GM18907 (cell line): ENCODE measurements at regions not wholly inside any gene's neighbourhood (a gene's known extent, or its start where the extent isn't known, plus 50 kb on each side); places are given as distances from the start of the nearest gene placed in this dataset.

ENCODE experiments used
- ATAC-seq: cut with Tn5 transposase; IDR thresholded peaks from one replicate; pipeline ENCODE4 v1.9.1; 2021; ENCODE audit warnings: mild to moderate bottlenecking, moderate library complexity; ENCODE audit not compliant: unreplicated experiment

GRCh38 chr3:44013967-44014366 lies 227.7 kb upstream of the TOPAZ1 start:
- ATAC-seq: no peak

DNA sequence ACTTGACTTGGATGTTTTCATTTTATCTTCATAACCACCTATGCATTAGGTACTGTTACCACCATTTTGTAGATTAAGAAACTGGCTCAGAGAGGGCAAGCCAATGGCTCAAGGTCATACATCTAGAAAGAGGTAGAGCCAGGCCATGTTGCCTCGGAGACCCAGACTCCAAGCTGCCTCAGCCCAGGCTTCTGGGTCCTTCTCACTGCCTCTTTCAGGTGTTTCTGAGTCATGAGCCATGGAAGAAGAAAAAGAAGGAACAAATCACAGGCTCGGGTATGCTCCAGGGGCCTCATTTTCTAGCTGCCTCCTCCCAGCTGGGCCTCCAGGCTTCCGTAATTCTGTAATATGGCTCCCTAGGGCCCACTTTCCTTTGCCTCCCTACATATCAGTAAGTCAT lies 226.5 kb upstream of the TOPAZ1 start:
- ATAC-seq: no peak

DNA sequence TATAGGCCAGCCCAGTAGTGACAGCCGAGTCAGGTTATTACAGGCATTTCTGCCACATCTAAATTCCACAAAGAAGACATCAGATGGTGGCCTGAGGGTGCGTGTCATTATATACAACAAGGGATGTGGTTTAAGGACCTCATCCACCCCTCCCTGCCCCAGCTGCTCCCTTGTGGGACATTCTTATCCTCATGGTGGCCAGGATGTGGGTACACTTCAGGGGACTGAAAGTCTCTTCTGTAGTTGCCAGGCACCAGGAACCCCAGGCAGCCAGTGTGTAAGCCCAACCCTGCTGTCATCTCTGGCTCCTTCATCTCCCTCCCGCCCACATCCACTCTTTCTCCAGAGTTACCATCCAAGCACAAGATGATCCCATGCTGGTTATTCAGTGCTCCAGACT lies 224.9 kb upstream of the TOPAZ1 start:
- ATAC-seq: no peak

- ATAC-seq: no peak
Observed at GRCh38 chr3:44018926-44019325, 222.8 kb upstream of the TOPAZ1 start.

DNA sequence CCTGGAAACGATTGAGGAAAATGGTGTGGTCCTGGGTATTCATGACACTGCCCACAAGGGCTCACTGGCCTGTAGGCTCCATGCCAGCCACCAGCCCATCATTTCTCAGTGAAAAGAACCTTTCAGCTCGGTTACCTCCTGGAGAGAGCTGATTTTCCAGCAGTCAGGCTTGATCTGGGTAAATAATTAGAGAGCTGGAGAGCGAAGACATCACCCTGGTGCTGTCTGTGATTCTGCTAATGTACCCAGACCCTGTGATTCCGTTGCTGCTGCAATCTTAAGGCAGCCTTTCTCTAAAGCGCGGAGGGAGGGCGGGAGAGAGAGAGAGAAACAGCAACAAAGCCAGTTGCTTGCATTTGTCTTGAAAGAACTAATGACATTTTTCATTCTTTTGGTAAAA lies 221.9 kb upstream of the TOPAZ1 start:
- ATAC-seq: no peak

- ATAC-seq: no peak
Observed at GRCh38 chr3:44020143-44020542, 221.5 kb upstream of the TOPAZ1 start.

DNA sequence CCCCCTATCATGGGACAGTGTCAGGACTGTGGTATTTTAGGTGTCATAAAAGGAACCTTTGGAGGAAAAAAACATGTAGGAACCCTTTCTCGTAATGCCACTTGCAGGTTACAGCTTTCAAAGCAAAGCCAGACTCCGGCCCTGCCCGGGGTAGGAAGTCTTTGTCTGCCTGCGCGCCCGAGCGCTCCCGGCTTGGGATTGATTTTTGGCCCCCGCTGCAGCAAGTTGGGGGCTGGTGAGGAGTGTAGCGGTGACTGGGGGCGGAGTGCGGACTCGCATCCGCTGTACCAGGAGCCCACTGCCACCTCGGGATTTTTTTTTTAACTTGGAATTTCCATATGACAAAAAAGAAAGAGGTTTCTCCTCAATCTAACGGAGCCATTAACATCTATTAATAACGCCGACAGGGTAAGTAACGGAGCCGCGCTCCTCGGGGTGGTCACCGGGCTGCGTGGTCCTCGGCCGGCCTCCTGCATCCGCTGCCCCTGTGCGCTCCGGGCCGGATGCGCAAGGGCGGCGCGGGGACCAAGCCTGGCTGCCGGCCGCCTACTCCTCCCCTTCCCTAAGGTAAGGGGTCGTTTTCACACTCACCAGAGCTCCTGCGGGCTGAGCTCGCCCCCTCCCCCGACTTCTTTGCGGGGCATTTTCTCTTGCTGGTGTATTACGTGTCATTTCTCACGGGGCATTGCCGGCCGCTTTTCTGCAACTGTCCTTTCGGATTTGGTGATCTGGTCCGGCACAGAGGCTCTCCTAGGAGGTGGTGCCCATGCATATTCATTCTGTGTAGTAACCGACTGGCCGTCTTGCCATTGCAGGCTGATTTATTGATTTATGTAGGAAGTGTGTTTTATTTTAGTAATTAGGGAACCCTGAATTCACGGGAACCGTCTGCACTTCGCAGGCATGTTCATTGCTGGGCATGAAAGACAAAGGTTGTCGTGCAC lies 219.8 kb upstream of the TOPAZ1 start:
- no peak for ATAC-seq

DNA sequence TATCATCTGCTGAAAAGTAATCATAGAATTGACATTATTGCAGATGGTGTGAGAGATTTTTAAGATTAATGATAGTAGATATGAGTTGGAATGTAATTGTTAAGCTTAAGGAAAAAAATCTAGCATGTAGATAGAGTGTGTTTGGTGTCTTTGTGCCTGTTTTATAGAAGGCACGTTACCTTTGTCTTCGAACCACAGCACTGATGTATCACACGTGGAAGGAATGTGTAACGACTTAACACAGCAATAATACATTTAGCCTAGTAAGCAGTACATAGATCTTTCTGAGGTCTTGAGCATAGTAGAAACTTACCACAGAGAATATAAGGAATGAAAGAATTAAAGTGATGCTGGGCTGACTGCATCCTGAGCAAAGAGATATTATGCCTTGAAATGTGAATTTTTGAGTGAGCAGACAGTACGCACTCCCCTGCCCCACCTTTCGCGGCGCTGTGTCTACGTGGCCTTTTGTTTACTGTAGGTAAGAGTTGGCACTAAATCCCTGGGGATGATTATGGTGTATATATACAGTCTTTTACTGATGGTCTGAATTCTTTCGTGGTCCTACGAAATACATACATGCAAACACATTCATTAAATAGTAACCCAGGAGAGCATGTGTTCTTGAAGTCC lies 217.6 kb upstream of the TOPAZ1 start:
- no peak for ATAC-seq

GRCh38 chr3:44026220-44026865 lies 215.3 kb upstream of the TOPAZ1 start:
- ATAC-seq: no peak

- no peak for ATAC-seq
Observed at GRCh38 chr3:44029100-44029499, 212.6 kb upstream of the TOPAZ1 start.

DNA sequence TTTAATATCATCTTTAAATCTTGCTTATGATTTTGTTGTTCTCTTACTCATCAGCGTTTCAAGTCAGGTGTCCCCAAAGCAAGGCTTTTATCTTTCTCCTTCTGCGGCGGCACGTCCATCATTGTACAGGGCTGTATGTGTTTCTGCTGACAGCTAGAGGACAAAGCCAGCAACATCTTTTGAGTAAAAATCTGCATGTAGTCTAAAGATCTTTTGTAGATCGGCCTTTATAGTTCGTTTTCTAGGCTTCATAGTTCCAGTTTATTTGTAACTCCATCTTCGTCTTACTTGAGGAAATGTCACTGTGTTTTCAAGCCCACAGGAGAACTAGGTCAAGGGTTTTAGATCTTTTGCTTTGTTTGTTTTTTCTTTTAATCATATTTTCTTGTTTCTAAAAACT lies 211.4 kb upstream of the TOPAZ1 start:
- ATAC-seq: no peak

GRCh38 chr3:44030687-44031305 lies 210.9 kb upstream of the TOPAZ1 start:
- no peak for ATAC-seq

DNA sequence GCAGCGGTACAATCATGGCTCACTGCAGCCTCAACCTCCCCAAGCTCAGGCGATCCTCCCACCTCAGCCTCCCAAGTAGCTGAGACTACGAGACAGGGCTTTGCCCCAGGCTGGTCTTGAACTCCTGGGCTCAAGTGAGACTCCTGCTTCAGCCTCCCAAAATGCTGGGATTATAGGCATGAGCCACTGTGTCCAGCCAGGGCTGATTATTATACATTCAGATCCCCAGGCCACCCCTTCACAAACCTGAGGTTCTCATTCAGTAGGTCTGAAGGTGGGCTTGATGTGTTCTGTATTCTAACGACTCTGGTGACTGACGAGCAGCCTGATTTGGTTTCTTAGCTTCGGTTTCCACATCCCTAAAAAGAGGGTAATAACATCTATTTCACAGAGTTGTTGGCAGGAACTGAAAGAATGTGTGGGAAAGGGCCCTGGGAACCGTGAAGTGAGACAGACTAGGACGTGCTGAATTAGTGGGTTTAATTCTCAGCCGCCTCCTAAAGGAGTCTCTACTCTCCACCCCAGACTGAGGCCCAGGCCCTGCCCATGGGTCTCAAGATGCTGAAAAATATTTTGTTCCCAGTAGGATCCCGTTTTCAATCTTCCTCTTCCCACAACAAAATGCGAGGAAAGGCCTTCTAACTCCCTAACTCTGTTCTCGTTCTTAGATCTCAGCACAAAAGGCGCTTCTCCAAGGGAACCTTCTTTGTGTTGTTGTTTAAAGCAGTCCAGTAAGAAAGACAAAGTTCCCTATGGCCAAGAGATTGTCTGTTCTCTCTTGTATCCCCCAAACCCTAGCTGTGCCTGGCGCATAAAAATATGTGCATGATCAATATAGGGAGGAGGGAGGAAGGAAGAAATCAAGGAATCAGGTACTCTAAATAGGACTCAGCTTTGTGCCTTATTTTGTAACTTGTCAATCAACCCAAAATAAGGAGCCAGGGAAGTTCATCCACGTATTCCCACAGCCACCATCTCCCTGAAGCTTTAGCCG lies 210.0 kb upstream of the TOPAZ1 start:
- no peak for ATAC-seq

- no peak for ATAC-seq
Observed at GRCh38 chr3:44032487-44032886, 209.2 kb upstream of the TOPAZ1 start.

DNA sequence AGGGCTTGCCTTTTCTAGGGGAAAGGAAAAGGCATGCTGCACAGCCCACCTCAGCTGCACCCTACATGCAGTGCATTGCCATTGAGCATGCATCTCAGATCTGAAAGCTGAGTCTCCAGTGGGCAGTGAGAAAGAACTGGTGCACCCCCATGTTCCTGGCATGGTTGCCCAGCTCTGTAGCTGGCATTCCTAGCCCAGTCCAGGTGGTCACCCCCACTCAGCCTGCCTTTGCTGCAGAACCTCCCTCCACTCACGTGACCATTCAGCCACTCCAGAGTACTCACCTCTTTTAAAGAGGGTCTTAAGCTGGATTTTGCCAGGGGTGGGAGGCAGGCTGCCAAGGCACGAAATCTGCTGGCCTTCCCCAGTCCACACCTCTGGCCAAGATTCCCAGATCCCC lies 208.6 kb upstream of the TOPAZ1 start:
- no peak for ATAC-seq

DNA sequence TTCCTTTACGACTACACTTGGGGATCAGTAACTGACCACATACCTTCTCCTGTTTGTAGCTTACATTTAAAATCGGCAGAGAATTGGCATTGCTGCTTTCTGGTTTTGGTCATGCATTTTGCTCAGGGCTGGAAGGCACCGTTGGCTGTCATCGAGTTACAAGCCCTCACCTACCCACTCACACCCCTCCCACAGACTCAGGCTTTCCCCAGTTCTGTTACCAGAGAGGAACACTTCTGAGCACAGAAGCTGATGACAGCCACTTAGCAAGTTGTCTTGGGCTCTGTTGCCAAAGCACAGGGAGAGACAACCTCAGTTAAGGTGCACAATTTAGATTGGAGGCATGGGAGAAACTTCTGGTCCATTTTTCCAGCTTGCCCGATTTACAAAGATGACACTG lies 204.8 kb upstream of the TOPAZ1 start:
- no peak for ATAC-seq

- ATAC-seq: no peak
Observed at GRCh38 chr3:44039006-44039405, 202.7 kb upstream of the TOPAZ1 start.

- ATAC-seq: no peak
Observed at GRCh38 chr3:44041726-44042125, 200.0 kb upstream of the TOPAZ1 start.

- ATAC-seq: no peak
Observed at GRCh38 chr3:44042772-44043171, 198.9 kb upstream of the TOPAZ1 start.
